Erythroblast (primary cell): ENCODE measurements at regions not wholly inside any gene's neighbourhood (a gene's known extent, or its start where the extent isn't known, plus 50 kb on each side); places are given as distances from the start of the nearest gene placed in this dataset.

Experiments
- GATA1 ChIP-seq: IDR thresholded peaks from 2 replicates; pipeline ENCODE4 v1.6.1; 2011; ENCODE audit warnings: low read depth, mild to moderate bottlenecking, control low read depth, low read length, moderate library complexity
- POLR2A ChIP-seq: IDR thresholded peaks from 2 replicates; pipeline ENCODE4 v1.6.1; 2011; ENCODE audit warnings: mild to moderate bottlenecking, low read length

DNA sequence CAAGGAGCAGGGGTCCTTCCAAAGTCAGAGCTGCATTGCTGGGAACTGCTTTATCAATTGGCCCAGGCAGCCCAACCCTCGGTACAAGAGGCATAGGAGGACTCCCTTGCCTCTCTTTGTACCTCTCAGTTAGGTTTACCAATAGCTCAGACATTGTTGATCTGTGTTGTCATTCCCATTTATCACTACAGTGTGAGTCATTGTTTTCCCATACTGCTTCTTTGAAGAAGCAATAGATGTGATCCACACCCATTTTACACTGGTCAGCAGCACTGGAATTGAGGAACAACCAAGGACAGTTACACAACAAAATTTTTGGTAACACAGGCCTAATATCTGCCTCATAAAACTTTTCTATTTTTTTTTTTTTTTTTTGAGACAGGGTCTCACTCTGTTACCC lies 307.2 kb downstream of the SNX13 start:
- TF ChIP-seq POLR2A: no peak
- no peak for TF ChIP-seq GATA1
